Fibroblast of peridontal ligament (primary cell): ENCODE measurements at regions not wholly inside any gene's neighbourhood (a gene's known extent, or its start where the extent isn't known, plus 50 kb on each side); places are given as distances from the start of the nearest gene placed in this dataset.

Experiments used
- DNase-seq: peaks from one replicate; pipeline ENCODE4 v3.0.0-alpha.2; 2010; ENCODE audit errors: extremely low read depth

GRCh38 chr21:31409831-31410487, 65.9 kb upstream of the TIAM1 start:
- no peak for DNase-seq

- DNase-seq, result no peak
Measured at GRCh38 chr21:31408301-31409088, 64.4 kb upstream of the TIAM1 start.

- DNase-seq, result no peak
Measured at GRCh38 chr21:31406510-31406909, 62.4 kb upstream of the TIAM1 start.

GRCh38 chr21:31405604-31406003, 61.5 kb upstream of the TIAM1 start:
- no peak for DNase-seq

- DNase-seq, result no peak
Measured at GRCh38 chr21:31403596-31404333, 59.7 kb upstream of the TIAM1 start.

GRCh38 chr21:31399591-31399990, 55.5 kb upstream of the TIAM1 start:
- no peak for DNase-seq

GRCh38 chr21:31398574-31398973, 54.5 kb upstream of the TIAM1 start:
- DNase-seq, result no peak

- no peak for DNase-seq
Measured at GRCh38 chr21:31397939-31398338, 53.9 kb upstream of the TIAM1 start.

GRCh38 chr21:31397515-31397926, 53.5 kb upstream of the TIAM1 start:
- DNase-seq, result no peak

- DNase-seq, result no peak
Measured at GRCh38 chr21:31397030-31397429, 53.0 kb upstream of the TIAM1 start.

GRCh38 chr21:31396399-31396798, 52.3 kb upstream of the TIAM1 start:
- DNase-seq, result no peak

GRCh38 chr21:31395791-31396190, 51.7 kb upstream of the TIAM1 start:
- DNase-seq, result no peak

- DNase-seq, result no peak
Measured at GRCh38 chr21:31395268-31395667, 51.2 kb upstream of the TIAM1 start.

- DNase-seq, result no peak
Measured at GRCh38 chr21:31394309-31394708, 50.2 kb upstream of the TIAM1 start.
